Breast epithelium (tissue), 4 donors: ENCODE measurements at regions not wholly inside any gene's neighbourhood (a gene's known extent, or its start where the extent isn't known, plus 50 kb on each side); places are given as distances from the start of the nearest gene placed in this dataset.

Experiments
- DNase-seq, 2 donors: peaks; one replicate each; pipeline ENCODE4 v3.0.0-alpha.2; 2019; ENCODE audit warnings: low spot score in 2 of 2
- H3K27ac ChIP-seq, 2 donors: fragments of 200-600 bp; sonication (generic) in 1 of 2; one replicate each; pipeline ENCODE4 v1.5.1; 2016 to 2019; ENCODE audit warnings: mild to moderate bottlenecking in 1 of 2
- H3K27me3 ChIP-seq, 2 donors: fragments of 200-600 bp; sonication (generic) in 1 of 2; one replicate each; pipeline versions ENCODE4 v1.5.1 to v1.6.0; 2017 to 2019; ENCODE audit warnings: control low read depth in 1 of 2, mild to moderate bottlenecking in 1 of 2
- H3K36me3 ChIP-seq: fragments of 200-600 bp; one replicate; pipeline ENCODE4 v1.5.1; 2019
- H3K4me1 ChIP-seq, 2 donors: fragments of 200-600 bp; sonication (generic); one replicate each; pipeline ENCODE4 v1.5.1; 2016 to 2019; ENCODE audit warnings: control low read depth in 1 of 2
- H3K4me3 ChIP-seq, 3 donors: fragments of 200-600 bp; sonication (generic); 1 replicate in 2 of 3; 2 replicates in 1 of 3; pipeline ENCODE4 v1.5.1; 2016 to 2019; ENCODE audit warnings: mild to moderate bottlenecking in 3 of 3, moderate library complexity in 2 of 3
- H3K9me3 ChIP-seq, 2 donors: fragments of 200-600 bp; sonication (generic) in 1 of 2; one replicate each; pipeline ENCODE4 v1.5.1; 2016 to 2019; ENCODE audit warnings: control low read depth in 1 of 2
- POLR2A ChIP-seq: fragments of 450-650 bp; IDR thresholded peaks from one replicate; pipeline ENCODE4 v1.6.1; 2016; ENCODE audit warnings: antibody characterized with exemption, mild to moderate bottlenecking, moderate library complexity
- POLR2AphosphoS5 ChIP-seq, 3 donors: sonication (generic); formaldehyde crosslinking; IDR thresholded peaks; one replicate each; pipeline ENCODE4 v1.6.1; 2017; ENCODE audit warnings: antibody characterized with exemption in 3 of 3
- intact Hi-C: fragments of 100-400 bp; cut with DNase I; formaldehyde crosslinking; loops from one replicate; pipeline ENCODE4 v1.15.1; 2023; ENCODE audit warnings: low total_unique reads
- TF ChIP-seq, protein P1 (sequence below), 3 donors: fragments of 450-650 bp; IDR thresholded peaks; one replicate each; pipeline ENCODE4 v1.5.1; 2016 to 2017; ENCODE audit warnings: antibody characterized with exemption in 3 of 3, mild to moderate bottlenecking in 3 of 3, moderate library complexity in 3 of 3

- Histone ChIP-seq H3K4me3 (no peak overlapping the region), H3K9me3 (peaks cover 0 to 17% of the 10 kb centered on the region in 2 donors), H3K27me3 (no peaks in the 10 kb centered on the region), H3K36me3 (no peaks in the 10 kb centered on the region), H3K27ac (no peak overlapping the region), H3K4me1 (no peaks in the 10 kb centered on the region)
- TF ChIP-seq POLR2A (no peak), POLR2AphosphoS5 (IDR thresholded peaks at IDR 0.05) (no peak)
- TF ChIP-seq, protein P1, sequence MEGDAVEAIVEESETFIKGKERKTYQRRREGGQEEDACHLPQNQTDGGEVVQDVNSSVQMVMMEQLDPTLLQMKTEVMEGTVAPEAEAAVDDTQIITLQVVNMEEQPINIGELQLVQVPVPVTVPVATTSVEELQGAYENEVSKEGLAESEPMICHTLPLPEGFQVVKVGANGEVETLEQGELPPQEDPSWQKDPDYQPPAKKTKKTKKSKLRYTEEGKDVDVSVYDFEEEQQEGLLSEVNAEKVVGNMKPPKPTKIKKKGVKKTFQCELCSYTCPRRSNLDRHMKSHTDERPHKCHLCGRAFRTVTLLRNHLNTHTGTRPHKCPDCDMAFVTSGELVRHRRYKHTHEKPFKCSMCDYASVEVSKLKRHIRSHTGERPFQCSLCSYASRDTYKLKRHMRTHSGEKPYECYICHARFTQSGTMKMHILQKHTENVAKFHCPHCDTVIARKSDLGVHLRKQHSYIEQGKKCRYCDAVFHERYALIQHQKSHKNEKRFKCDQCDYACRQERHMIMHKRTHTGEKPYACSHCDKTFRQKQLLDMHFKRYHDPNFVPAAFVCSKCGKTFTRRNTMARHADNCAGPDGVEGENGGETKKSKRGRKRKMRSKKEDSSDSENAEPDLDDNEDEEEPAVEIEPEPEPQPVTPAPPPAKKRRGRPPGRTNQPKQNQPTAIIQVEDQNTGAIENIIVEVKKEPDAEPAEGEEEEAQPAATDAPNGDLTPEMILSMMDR (IDR thresholded peaks at IDR 0.05), result no peak
- intact Hi-C loops, result no loop called here
- DNase-seq, result no peak
Measured at GRCh38 chr2:56729212-56729611, 545.4 kb downstream of the CCDC85A start.

GRCh38 chr2:56732946-56733345 lies 549.2 kb downstream of the CCDC85A start:
- Histone ChIP-seq H3K27ac (no peak overlapping the region), H3K9me3 (peaks cover 0 to 15% of the 10 kb centered on the region in 2 donors)

DNA sequence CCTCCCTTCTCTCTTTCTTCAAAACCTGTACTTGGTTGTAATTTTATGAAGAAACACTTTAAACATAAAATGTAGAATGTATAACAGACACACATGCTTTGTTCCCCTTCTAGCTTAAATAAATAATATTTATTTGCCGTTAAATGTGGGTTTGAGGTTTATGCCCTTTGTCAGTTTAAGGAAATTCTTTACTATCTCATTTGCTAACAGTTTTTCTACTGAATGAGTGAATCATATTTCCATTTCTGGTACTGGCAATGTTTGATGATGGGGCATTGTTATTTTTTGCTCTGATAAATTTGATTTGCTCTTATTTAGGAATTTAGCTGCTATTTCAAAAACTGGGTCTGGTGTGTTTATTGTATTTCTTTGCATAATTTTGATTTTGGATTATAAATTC lies 555.6 kb downstream of the CCDC85A start:
- H3K36me3 ChIP-seq, result no peaks in the 10 kb centered on the region

More at GRCh38 chr2:56732946-56733345, 549.2 kb downstream of the CCDC85A start:
- TF ChIP-seq POLR2AphosphoS5 (IDR thresholded peaks at IDR 0.05) (no peak), POLR2A (no peak)
- TF ChIP-seq, protein P1 (IDR thresholded peaks at IDR 0.05), result no peak
- DNase-seq, result no peak
- H3K4me3 ChIP-seq, result no peak overlapping the region
- no peaks in the 10 kb centered on the region for H3K27me3 ChIP-seq
- no peaks in the 10 kb centered on the region for H3K36me3 ChIP-seq
- intact Hi-C loops, result no loop called here
- no peaks in the 10 kb centered on the region for H3K4me1 ChIP-seq

GRCh38 chr2:56741601-56742102 lies 557.9 kb downstream of the CCDC85A start:
- no peak for TF ChIP-seq POLR2AphosphoS5 (IDR thresholded peaks at IDR 0.05)
- TF ChIP-seq, protein P1 (IDR thresholded peaks at IDR 0.05), result no peak
- no peak for TF ChIP-seq POLR2A
- no peaks in the 10 kb centered on the region for H3K36me3 ChIP-seq
- no peaks in the 10 kb centered on the region for H3K27me3 ChIP-seq
- H3K9me3 ChIP-seq, result no peaks in the 10 kb centered on the region
- peak in 1 of 2 donors; percentile 21 for DNase-seq
- intact Hi-C loops, result no loop called here
- no peak overlapping the region for H3K4me3 ChIP-seq
- H3K4me1 ChIP-seq, result no peaks in the 10 kb centered on the region
- no peak overlapping the region for H3K27ac ChIP-seq

More for the DNA sequence above, 555.6 kb downstream of the CCDC85A start:
- no peaks in the 10 kb centered on the region for H3K4me1 ChIP-seq
- DNase-seq, result no peak
- intact Hi-C loops, result no loop called here
- H3K27ac ChIP-seq, result no peak overlapping the region
- TF ChIP-seq, protein P1 (IDR thresholded peaks at IDR 0.05), result no peak
- no peak for TF ChIP-seq POLR2A
- TF ChIP-seq POLR2AphosphoS5 (IDR thresholded peaks at IDR 0.05), result no peak
- H3K4me3 ChIP-seq, result no peak overlapping the region
- peaks cover 0 to 15% of the 10 kb centered on the region in 2 donors for H3K9me3 ChIP-seq
- no peaks in the 10 kb centered on the region for H3K27me3 ChIP-seq

GRCh38 chr2:56743807-56744206 lies 560.0 kb downstream of the CCDC85A start:
- intact Hi-C loops, result no loop called here
- H3K4me1 ChIP-seq, result no peaks in the 10 kb centered on the region
- no peak for DNase-seq
- TF ChIP-seq POLR2AphosphoS5 (IDR thresholded peaks at IDR 0.05) (no peak), POLR2A (no peak)
- TF ChIP-seq, protein P1 (IDR thresholded peaks at IDR 0.05), result no peak
- no peaks in the 10 kb centered on the region for H3K9me3 ChIP-seq
- no peaks in the 10 kb centered on the region for H3K27me3 ChIP-seq
- H3K27ac ChIP-seq, result no peak overlapping the region
- H3K36me3 ChIP-seq, result no peaks in the 10 kb centered on the region
- H3K4me3 ChIP-seq, result no peak overlapping the region
